Mesendoderm (in vitro differentiated cells): ENCODE measurements at regions not wholly inside any gene's neighbourhood (a gene's known extent, or its start where the extent isn't known, plus 50 kb on each side); places are given as distances from the start of the nearest gene placed in this dataset.

ENCODE experiments used
- DNase-seq: peaks from one replicate; pipeline ENCODE4 v3.0.0; 2013
- H2AK5ac ChIP-seq: 2 replicates; pipeline ENCODE4 v1.6.1; 2013; ENCODE audit warnings: low read length, inconsistent platforms
- H2BK120ac ChIP-seq: 2 replicates; pipeline ENCODE4 v1.6.1; 2013; ENCODE audit warnings: low read depth, mild to moderate bottlenecking, low read length, moderate library complexity, mixed read lengths
- H2BK15ac ChIP-seq: replicated peaks from 2 replicates; pipeline ENCODE4 v1.6.1; 2013; ENCODE audit warnings: low read depth, mild to moderate bottlenecking, moderate library complexity
- H2BK5ac ChIP-seq: 2 replicates; pipeline ENCODE4 v1.6.1; 2013; ENCODE audit warnings: low read length, inconsistent platforms
- H3K18ac ChIP-seq: 2 replicates; pipeline ENCODE4 v1.6.1; 2013; ENCODE audit warnings: mild to moderate bottlenecking, low read length, mixed read lengths
- H3K23ac ChIP-seq: one replicate; pipeline ENCODE4 v1.6.1; 2013; ENCODE audit warnings: low read length
- H3K27ac ChIP-seq: 2 replicates; pipeline ENCODE4 v1.5.1; 2013; ENCODE audit warnings: low read depth, mild to moderate bottlenecking, inconsistent platforms, low read length, moderate library complexity
- H3K27me3 ChIP-seq: 2 replicates; pipeline ENCODE4 v1.6.1; 2013; ENCODE audit warnings: low read length, control low read depth, mild to moderate bottlenecking, inconsistent platforms; ENCODE audit not compliant: insufficient read depth, poor library complexity
- H3K36me3 ChIP-seq: 2 replicates; pipeline ENCODE4 v1.6.1; 2013; ENCODE audit warnings: low read length, inconsistent platforms; ENCODE audit not compliant: control insufficient read depth, insufficient read depth
- H3K4ac ChIP-seq: one replicate; pipeline ENCODE4 v1.6.1; 2013; ENCODE audit warnings: low read depth, mild to moderate bottlenecking, low read length, moderate library complexity
- H3K4me1 ChIP-seq: 2 replicates; pipeline ENCODE4 v1.6.1; 2013; ENCODE audit warnings: low read depth, low read length, inconsistent platforms; ENCODE audit not compliant: control insufficient read depth
- H3K4me2 ChIP-seq: 2 replicates; pipeline ENCODE4 v1.6.1; 2013; ENCODE audit warnings: low read length
- H3K4me3 ChIP-seq: 2 replicates; pipeline ENCODE4 v1.5.1; 2013; ENCODE audit warnings: mild to moderate bottlenecking, low read length
- H3K56ac ChIP-seq: one replicate; pipeline ENCODE4 v1.6.1; 2013; ENCODE audit warnings: low read length
- H3K79me1 ChIP-seq: 2 replicates; pipeline ENCODE4 v1.6.1; 2013; ENCODE audit warnings: low read length, inconsistent platforms
- H3K79me2 ChIP-seq: 2 replicates; pipeline ENCODE4 v1.6.1; 2013; ENCODE audit warnings: mild to moderate bottlenecking, low read length; ENCODE audit not compliant: control insufficient read depth, insufficient read depth
- H3K9ac ChIP-seq: 2 replicates; pipeline ENCODE4 v1.6.1; 2013; ENCODE audit warnings: low read length, inconsistent platforms
- H4K5ac ChIP-seq: one replicate; pipeline ENCODE4 v1.6.1; 2013; ENCODE audit warnings: low read length
- H4K8ac ChIP-seq: one replicate; pipeline ENCODE4 v1.6.1; 2013; ENCODE audit warnings: low read depth, mild to moderate bottlenecking, control low read depth, low read length, moderate library complexity
- WGBS: extraction: QIAGEN DNeasy Blood & Tissue Kit; methylation state at CpG from one replicate; pipeline ENCODE4 v1.1.7; 2013; ENCODE audit warnings: low lambda C conversion rate, missing lambda C conversion rate; ENCODE audit not compliant: insufficient coverage; ENCODE audit errors: extremely low coverage; 5-methylcytosine and 5-hydroxymethylcytosine counted together

DNA sequence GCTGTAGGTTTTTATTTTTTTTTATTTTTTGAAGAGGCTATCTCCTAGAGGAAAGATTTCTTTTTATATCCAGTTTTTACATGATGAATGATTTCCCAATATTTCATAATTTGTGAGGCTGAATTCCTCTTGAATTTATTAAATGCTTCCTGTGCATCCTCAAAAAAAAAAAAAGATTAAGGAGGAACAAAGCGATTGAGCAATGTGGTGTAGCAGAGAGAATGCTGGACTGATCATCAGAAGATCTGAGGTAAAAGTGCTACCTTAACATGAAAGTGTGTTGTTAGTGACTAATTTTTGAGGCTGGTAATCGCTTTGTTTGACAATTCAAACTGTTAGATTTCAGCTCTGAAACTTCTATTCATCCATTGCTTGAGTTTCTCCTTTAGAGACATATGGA, 125.1 kb downstream of the ESM1 start:
- H3K4me3 ChIP-seq: no peak overlapping the region
- no peak overlapping the region for H3K4ac ChIP-seq
- H3K56ac ChIP-seq: no peak overlapping the region
- H2BK120ac ChIP-seq: no peak overlapping the region
- no peak overlapping the region for H3K4me2 ChIP-seq
- H4K5ac ChIP-seq: no peak overlapping the region
- no peaks in the 10 kb centered on the region for H3K79me2 ChIP-seq
- no peak overlapping the region for H2AK5ac ChIP-seq
- no peak overlapping the region for H3K27ac ChIP-seq
- H3K4me1 ChIP-seq: no peaks in the 10 kb centered on the region
- no peak overlapping the region for H3K23ac ChIP-seq
- H3K9ac ChIP-seq: no peak overlapping the region
- H3K36me3 ChIP-seq: no peaks in the 10 kb centered on the region
- DNase-seq: no peak
- H3K79me1 ChIP-seq: no peaks in the 10 kb centered on the region
- no CpG with 5 or more reads among the region's 2 CpGs for WGBS
- no peak overlapping the region for H2BK5ac ChIP-seq
- H3K18ac ChIP-seq: no peak overlapping the region
- H3K27me3 ChIP-seq: no peaks in the 10 kb centered on the region
- no peak overlapping the region for H2BK15ac ChIP-seq
- no peak overlapping the region for H4K8ac ChIP-seq

DNA sequence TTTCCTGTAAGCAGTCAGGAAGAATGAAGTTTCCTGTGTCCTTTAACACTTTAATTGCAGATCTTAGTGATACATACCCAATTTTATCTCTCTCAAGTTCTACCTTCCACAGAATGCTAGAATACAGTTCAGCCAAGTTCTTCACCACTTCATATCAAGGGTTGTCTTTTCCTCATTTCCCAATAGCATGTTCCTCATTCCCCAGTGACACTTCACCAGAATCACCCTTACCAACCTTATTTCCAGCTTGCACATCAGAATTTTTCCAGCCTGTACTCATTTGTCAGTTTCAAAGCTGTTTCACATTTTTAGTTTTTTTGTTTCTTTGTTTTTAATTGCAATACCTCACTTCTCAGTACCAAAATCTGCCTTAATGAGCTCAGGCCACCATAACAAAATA, 126.1 kb downstream of the ESM1 start:
- Histone ChIP-seq H3K4me3 (no peak overlapping the region), H3K4me1 (no peaks in the 10 kb centered on the region), H3K27me3 (no peaks in the 10 kb centered on the region), H2BK120ac (no peak overlapping the region), H3K18ac (no peak overlapping the region), H3K9ac (no peak overlapping the region), H2BK15ac (no peak overlapping the region), H3K27ac (no peak overlapping the region), H3K23ac (no peak overlapping the region), H3K79me2 (no peaks in the 10 kb centered on the region), H3K36me3 (no peaks in the 10 kb centered on the region), H3K4ac (no peak overlapping the region), H3K4me2 (no peak overlapping the region), H4K5ac (no peak overlapping the region), H2AK5ac (no peak overlapping the region), H3K56ac (no peak overlapping the region), H2BK5ac (no peak overlapping the region), H3K79me1 (no peaks in the 10 kb centered on the region), H4K8ac (no peak overlapping the region)
- DNase-seq: no peak

DNA sequence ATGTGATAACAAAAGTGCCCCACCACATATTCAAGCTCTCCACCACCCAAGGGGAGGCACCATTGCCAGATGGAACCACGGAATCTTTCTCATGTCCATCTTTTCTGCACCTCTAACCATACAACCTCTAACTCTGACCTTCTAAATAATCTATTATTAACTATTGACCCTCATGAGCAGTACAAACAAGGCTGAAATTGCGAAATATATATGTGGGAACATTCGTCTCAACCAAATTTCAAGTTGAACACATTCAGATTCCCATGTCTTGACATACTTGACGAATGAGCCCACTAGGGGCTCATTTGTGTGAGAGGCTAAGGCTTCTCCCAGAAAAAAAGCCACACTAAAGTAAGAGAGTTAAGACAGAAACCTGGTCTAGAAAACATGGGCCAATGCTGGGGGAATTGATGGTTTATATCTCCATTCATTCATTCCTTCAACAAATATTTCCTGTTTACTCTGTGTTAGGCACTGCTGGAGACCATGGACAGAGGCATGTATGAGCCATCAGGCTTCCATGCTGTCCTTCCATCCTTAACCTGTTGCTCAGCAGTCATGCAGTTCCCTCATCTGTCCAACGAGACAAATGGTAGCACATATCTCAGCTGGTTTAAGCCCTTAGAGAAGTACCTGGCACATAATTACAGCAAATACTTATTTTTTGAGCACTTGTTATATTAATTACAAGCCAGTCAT, 130.4 kb downstream of the ESM1 start:
- no peak for DNase-seq

DNA sequence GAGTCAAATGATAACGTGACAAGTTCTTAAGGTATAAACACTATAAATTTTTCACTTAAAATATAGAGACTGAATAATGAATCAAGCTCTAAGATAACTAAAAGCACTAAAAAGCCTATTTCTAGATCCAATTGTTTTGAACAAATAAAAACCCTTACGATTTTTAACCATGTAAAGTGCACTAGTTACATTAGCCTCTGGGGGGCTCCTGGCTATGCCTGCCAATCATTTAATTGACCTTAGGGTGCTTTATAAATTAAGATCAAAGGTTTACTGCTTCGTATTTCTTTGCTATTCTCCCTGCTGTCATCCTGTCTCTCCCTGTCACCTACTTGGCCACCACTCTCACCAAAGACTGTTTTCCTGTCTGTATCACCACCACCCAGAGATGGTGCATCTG, 133.4 kb downstream of the ESM1 start:
- H3K79me1 ChIP-seq: no peaks in the 10 kb centered on the region
- no peak overlapping the region for H3K23ac ChIP-seq
- WGBS: no CpG with 5 or more reads among the region's 3 CpGs

More for the DNA sequence above, 130.4 kb downstream of the ESM1 start:
- Histone ChIP-seq H3K27me3 (no peaks in the 10 kb centered on the region), H2BK15ac (no peak overlapping the region), H3K23ac (no peak overlapping the region), H3K4ac (no peak overlapping the region), H3K79me1 (no peaks in the 10 kb centered on the region), H2BK5ac (no peak overlapping the region), H3K4me3 (no peak overlapping the region), H3K4me1 (no peaks in the 10 kb centered on the region), H4K8ac (no peak overlapping the region), H3K79me2 (no peaks in the 10 kb centered on the region), H2AK5ac (no peak overlapping the region), H3K27ac (no peak overlapping the region), H3K56ac (no peak overlapping the region), H4K5ac (no peak overlapping the region), H3K18ac (no peak overlapping the region), H2BK120ac (no peak overlapping the region), H3K36me3 (no peaks in the 10 kb centered on the region), H3K4me2 (no peak overlapping the region), H3K9ac (no peak overlapping the region)
- no CpG with 5 or more reads among the region's 5 CpGs for WGBS

DNA sequence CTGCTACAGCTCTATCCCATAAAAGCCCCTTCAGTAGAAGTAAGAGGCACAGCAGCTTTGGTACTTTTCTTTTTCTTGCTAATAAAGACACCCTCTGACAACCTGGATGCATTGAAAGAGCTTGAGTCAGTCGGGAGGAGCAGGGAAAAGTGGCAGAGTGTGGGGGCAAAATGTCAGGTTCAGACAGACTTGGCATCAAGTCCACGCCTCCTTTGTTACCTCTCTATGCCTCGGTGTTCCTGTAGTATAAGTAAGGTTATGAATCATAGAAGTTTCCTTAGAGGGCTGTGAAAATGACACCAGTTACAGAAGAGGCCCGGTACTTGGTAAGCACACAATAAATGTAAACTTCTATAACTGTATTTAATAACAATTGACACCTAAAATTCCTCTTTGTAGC, 133.9 kb downstream of the ESM1 start:
- Histone ChIP-seq H3K9ac (no peak overlapping the region), H3K56ac (no peak overlapping the region), H2AK5ac (no peak overlapping the region), H2BK15ac (no peak overlapping the region), H3K4me3 (no peak overlapping the region), H2BK5ac (no peak overlapping the region), H3K4me1 (peaks cover 1% of the 10 kb centered on the region), H3K4me2 (no peak overlapping the region), H2BK120ac (no peak overlapping the region), H3K79me1 (no peaks in the 10 kb centered on the region), H3K4ac (no peak overlapping the region), H3K27ac (no peak overlapping the region), H4K8ac (no peak overlapping the region), H3K79me2 (no peaks in the 10 kb centered on the region), H3K18ac (no peak overlapping the region), H3K27me3 (no peaks in the 10 kb centered on the region), H3K36me3 (no peaks in the 10 kb centered on the region), H4K5ac (no peak overlapping the region), H3K23ac (no peak overlapping the region)
- WGBS: no CpG with 5 or more reads among the region's 4 CpGs
- no peak for DNase-seq

More for the DNA sequence above, 133.4 kb downstream of the ESM1 start:
- H2BK120ac ChIP-seq: no peak overlapping the region
- H3K4me3 ChIP-seq: no peak overlapping the region
- no peak overlapping the region for H3K4ac ChIP-seq
- no peak overlapping the region for H2AK5ac ChIP-seq
- no peak for DNase-seq
- H3K36me3 ChIP-seq: no peaks in the 10 kb centered on the region
- H3K27me3 ChIP-seq: no peaks in the 10 kb centered on the region
- H3K4me2 ChIP-seq: no peak overlapping the region
- H2BK15ac ChIP-seq: no peak overlapping the region
- H3K9ac ChIP-seq: no peak overlapping the region
- no peak overlapping the region for H3K18ac ChIP-seq
- H3K56ac ChIP-seq: no peak overlapping the region
- no peaks in the 10 kb centered on the region for H3K79me2 ChIP-seq
- no peak overlapping the region for H3K27ac ChIP-seq
- H2BK5ac ChIP-seq: no peak overlapping the region
- peaks cover 1% of the 10 kb centered on the region for H3K4me1 ChIP-seq
- no peak overlapping the region for H4K8ac ChIP-seq
- no peak overlapping the region for H4K5ac ChIP-seq

DNA sequence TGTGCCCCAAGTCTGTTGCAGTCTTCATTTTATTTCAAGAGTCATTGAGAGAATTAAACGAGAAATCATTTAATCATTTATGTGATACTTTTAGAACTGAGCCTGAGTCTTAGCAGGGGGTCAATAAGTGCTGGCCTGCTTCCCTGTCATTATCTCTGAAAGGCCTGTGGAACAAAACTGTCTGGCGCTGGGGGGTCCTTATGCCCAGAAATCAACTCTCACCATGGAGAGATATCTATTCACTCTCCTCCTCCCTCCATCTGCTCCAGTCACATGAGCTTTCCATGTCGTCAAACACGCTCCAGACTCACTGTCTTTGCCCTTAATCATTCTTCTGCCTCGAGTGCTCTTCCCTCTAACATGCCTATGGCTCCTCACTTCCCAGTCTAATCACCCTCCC, 136.8 kb downstream of the ESM1 start:
- no peaks in the 10 kb centered on the region for H3K27me3 ChIP-seq
- no peak for DNase-seq
- H3K79me2 ChIP-seq: no peaks in the 10 kb centered on the region
- no peak overlapping the region for H2BK15ac ChIP-seq
- WGBS: no CpG with 5 or more reads among the region's 5 CpGs
- no peak overlapping the region for H3K4me3 ChIP-seq
- H4K8ac ChIP-seq: no peak overlapping the region
- H3K9ac ChIP-seq: no peak overlapping the region
- H3K36me3 ChIP-seq: no peaks in the 10 kb centered on the region
- no peak overlapping the region for H2BK5ac ChIP-seq
- peaks cover 4% of the 10 kb centered on the region for H3K4me1 ChIP-seq
- H3K23ac ChIP-seq: no peak overlapping the region
- no peak overlapping the region for H3K27ac ChIP-seq
- no peak overlapping the region for H2AK5ac ChIP-seq
- H3K4me2 ChIP-seq: no peak overlapping the region
- no peaks in the 10 kb centered on the region for H3K79me1 ChIP-seq
- no peak overlapping the region for H4K5ac ChIP-seq
- no peak overlapping the region for H2BK120ac ChIP-seq
- no peak overlapping the region for H3K56ac ChIP-seq
- no peak overlapping the region for H3K4ac ChIP-seq
- H3K18ac ChIP-seq: peak overlapping the region; percentile 30
